ENCODE measurements at regions not wholly inside any gene's neighbourhood (a gene's known extent, or its start where the extent isn't known, plus 50 kb on each side); places are given as distances from the start of the nearest gene placed in this dataset.

GRCh38 chr3:176794406-176794805, 402.9 kb downstream of the TBL1XR1 start:
- no peak for DNase-seq (ENCODE audit: low read depth)

DNA sequence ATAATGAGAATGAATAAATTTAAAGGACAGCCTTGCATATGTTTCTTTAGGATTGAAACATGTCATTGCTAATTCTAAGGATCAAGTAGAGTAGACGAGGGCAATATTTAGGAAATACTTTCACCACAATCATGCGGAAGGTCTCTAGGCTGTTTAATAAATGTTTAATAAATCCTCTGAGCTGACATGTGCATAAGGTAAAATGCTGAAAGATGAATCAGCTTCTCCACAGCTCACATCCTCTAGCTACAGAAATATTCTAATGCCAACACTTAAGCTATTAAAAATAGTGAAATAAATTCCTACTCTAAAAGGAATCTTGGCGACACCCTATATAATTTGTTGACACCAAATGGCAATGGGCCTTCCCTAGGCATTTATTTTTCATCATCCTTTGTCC, 407.3 kb downstream of the TBL1XR1 start:
- DNase-seq (ENCODE audit: low read depth): no peak

GRCh38 chr3:176789281-176789705, 408.0 kb downstream of the TBL1XR1 start:
- no peak for DNase-seq (ENCODE audit: low read depth)

DNA sequence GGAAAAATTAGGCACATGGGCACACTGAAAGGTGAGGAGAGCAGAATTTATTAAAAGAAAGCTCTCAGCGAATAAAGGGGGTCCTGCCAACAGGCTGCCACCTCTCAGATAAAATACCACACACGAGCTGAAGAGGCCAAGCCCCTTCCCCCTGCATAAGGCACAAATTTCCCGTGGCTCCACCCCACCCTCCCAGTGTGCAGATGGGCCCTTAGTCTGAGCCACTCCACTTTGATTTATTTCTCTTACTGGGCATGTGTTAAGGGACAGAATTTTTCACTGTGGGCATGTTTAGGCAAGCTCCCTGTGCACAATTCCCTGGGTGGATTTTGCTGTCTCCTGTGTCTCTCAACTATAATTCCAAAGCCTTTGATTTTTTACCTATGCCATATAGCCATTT, 409.8 kb downstream of the TBL1XR1 start:
- DNase-seq (ENCODE audit: low read depth): no peak

DNA sequence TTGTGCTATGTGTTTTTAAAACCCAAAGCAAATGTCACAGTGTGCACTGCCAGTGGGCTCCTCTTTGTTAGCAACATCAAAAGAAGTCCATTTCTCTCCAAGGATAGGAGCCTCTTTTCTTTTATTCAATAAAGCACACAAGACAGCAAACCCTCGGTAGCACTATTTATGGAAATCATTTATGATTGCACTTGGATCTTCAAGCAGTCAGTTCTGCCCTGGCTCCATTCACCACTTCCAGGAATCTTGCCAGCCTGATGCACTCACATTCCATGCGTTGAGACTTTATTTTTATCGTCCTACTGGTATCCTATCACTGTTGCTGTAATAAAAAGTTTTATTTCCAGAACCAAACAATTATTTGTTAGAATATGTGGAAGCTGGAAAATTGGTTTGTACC, 412.1 kb downstream of the TBL1XR1 start:
- no peak for DNase-seq (ENCODE audit: low read depth)

DNA sequence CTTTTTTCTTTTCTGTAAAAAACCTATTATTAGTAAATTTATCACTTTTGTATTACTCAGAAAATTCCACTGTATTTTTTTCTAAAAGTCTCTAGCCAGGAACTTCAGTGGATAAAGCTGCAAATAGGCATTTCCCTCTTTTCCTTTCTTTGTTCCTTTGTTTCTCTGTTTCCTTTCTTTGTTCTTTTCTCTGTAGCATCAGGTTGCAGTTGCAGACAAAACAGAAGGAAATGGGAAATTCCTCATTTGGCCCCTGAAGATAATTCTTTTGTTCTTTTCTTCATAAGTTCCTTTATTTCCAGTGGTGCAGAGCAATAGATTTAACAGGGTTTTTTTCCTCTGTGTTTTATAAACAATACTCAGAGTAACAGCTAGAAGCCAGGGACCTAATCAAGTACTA, 416.5 kb downstream of the TBL1XR1 start:
- DNase-seq (ENCODE audit: low read depth): no peak

DNA sequence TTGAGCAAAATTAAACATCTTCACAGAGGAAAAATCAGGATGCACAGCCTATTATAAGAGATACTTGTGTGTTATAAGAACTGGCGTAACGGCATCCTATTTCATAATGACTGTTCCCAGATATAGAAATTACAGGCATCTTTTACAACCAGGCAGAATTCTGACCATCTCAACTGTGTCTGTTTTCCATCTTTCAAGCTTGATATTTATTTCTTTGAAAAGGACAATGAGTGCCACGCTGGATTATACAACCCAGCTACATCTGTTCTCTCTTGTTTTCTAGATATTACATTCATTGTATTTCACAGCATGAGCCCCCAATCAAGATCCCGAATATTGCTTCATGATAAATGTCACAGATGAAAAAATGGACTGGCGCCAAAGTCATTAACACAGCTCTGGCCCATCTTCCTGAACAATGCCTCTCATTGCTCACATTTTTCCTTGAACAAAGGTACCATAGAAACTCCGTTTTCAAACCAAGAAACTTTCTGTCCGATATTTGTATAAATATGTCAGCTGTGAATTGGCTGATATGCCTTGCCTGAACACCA, 420.6 kb downstream of the TBL1XR1 start:
- DNase-seq (ENCODE audit: low read depth): no peak

GRCh38 chr3:176769547-176770190, 427.6 kb downstream of the TBL1XR1 start:
- no peak for DNase-seq (ENCODE audit: low read depth)

DNA sequence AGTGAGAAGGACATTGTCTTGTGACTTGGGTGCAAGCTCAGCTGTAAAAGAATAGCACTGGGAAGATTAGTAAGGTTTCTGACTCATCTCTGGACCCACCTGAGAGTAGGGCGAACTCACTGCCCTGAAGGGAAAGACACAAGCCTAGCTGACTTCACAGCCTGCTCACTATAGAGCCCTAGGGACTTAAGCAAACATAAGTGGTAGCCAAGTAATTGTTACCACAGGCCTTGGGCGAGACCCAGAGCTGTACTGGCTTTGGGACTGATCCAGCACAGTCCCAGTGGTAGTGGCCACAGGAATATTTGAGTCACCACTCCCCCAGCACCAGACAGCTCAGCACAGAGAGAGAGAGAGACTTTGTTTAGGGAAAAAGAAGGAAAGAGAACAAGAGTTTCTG, 429.9 kb downstream of the TBL1XR1 start:
- no peak for DNase-seq (ENCODE audit: low read depth)

DNA sequence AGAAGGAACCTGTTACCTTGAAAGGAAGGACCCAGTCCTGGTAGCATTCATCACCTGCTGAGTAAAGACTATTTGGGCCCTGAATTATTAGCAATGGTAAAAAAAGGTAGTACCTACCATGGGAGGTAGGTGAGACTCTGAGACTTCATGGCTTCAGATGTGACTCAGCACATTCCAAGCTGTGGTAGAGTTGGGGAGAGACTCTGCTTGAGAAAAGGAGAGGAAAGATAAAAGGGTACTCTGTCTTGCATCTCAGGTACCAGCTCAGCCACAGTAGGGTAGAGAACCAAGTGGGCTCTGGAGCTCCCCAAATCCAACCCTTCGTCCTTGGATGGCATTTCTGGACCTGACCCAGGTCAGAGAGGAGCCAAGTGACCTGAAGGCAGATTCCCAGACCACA, 430.4 kb downstream of the TBL1XR1 start:
- DNase-seq (ENCODE audit: low read depth): no peak

- no peak for DNase-seq (ENCODE audit: low read depth)
Observed at GRCh38 chr3:176765382-176765900, 431.8 kb downstream of the TBL1XR1 start.

DNA sequence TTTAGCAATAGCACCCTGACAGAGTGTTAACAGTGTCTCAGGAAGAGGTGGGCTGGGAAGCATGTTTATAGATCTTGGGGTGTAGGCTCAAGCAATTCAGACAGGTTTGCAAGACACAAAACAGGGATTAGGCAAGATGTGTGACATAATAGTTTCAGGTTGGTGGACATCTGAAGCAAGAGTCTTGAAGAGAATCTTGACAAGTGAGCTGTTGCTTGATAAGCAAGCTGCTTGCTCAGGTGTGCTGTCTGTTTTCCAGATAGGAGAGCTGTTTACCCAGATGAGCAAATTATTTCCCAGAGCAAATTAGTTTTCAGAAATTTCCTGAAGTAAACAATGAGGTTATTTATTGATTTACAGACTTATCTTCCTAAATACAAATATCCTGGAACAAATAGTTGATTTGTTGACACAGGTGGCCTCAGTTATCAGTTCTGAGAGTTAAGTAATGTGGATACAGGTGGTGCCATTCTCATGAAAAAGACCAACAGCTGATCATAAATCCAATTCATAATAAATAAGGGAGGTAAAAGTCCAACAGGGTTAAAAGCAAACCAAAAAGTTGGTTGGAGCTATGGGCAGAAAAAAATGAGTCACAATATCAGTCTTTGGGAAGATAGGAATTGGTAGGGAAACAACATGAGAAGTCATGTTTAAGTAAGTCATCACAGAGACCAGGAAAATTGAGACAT, 437.3 kb downstream of the TBL1XR1 start:
- DNase-seq (ENCODE audit: low read depth): no peak

- DNase-seq (ENCODE audit: low read depth): no peak
Observed at GRCh38 chr3:176757429-176757828, 439.9 kb downstream of the TBL1XR1 start.

- no peak for DNase-seq (ENCODE audit: low read depth)
Observed at GRCh38 chr3:176755977-176756376, 441.3 kb downstream of the TBL1XR1 start.

DNA sequence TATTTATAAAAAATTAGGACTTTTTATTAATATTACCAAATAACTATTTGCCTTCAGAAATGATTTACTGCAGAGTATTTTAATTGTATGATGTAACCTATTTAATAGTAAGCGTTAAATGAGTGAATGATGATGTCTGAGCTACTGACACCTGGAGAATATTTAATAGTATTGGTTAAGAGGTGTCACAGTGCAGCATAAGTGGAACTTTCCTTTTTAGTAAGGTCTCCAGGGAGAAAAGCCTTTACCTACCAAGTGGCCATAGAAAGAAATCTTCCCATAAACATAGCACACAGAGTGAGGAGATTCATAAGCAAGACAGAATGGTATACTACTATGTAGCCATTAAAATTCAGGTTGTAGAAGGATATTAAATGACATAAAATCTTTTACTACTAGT, 441.7 kb downstream of the TBL1XR1 start:
- DNase-seq (ENCODE audit: low read depth): no peak

DNA sequence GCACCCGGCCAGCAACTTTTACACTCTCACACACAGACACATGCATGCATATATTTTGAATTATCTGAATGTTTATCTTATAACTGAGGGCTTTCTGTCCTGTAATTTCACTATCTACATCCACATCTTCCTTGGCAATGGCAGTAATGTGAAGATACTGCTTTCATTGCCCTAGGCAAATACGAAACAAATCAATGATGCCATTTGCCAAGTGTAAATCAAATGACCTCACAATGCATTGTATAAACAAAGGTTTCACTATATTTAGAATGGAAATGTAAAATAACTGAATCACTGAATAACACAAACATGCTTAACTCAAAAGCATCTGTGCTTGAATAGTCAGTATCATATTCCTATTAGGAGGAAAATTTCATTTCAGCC, 455.6 kb downstream of the TBL1XR1 start:
- no peak for DNase-seq (ENCODE audit: low read depth)

GRCh38 chr3:176740906-176741663, 456.2 kb downstream of the TBL1XR1 start:
- no peak for DNase-seq (ENCODE audit: low read depth)

- no peak for DNase-seq (ENCODE audit: low read depth)
Observed at GRCh38 chr3:176739159-176739558, 458.1 kb downstream of the TBL1XR1 start.

- no peak for DNase-seq (ENCODE audit: low read depth)
Observed at GRCh38 chr3:176737480-176738110, 459.7 kb downstream of the TBL1XR1 start.

DNA sequence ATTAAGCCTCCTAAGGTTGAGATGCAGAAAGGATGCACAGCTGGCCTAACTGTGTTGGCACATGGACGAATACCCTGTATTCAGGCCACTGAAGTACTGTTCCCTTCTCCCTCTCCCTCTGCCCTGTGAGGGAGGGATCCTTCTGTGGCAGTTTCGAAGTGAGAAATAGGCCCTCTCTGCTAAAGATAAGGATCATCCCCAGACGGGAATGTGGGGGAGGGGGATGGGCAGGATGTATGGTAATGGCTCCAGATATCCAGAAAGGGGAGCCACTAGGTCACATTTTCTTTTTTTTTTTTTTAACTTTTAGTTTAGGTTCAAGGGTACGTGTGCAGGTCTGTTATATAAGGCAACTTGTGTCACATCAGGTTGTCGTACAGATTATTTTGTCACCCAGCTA, 463.1 kb downstream of the TBL1XR1 start:
- DNase-seq (ENCODE audit: low read depth): no peak

DNA sequence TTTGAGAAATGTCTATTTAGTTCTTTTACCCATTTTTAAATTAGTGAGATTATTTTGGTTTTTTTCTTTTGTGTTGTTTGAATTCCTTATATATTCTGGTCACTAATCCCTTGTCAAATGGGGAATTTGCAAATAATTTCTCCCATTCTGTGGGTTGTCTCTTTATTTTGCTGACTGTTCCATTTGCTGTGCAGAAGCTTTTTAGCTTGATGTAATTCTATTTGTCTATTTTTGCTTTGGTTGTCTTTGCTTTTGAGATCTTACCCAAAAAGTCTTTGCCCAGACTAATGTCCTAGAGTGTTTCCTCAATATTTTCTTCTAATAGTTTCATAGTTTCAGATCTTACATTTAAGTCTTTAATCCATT, 472.9 kb downstream of the TBL1XR1 start:
- DNase-seq (ENCODE audit: low read depth): no peak

- no peak for DNase-seq (ENCODE audit: low read depth)
Observed at GRCh38 chr3:176723758-176724393, 473.4 kb downstream of the TBL1XR1 start.

Measured in stimulated activated CD8-positive, alpha-beta memory T cell treated with anti-CD3 and anti-CD28 coated beads, Interleukin-15, amount 100 ng/mL, for 24 hours (primary cell).